ENCODE measurements at regions not wholly inside any gene's neighbourhood (a gene's known extent, or its start where the extent isn't known, plus 50 kb on each side); places are given as distances from the start of the nearest gene placed in this dataset.

DNA sequence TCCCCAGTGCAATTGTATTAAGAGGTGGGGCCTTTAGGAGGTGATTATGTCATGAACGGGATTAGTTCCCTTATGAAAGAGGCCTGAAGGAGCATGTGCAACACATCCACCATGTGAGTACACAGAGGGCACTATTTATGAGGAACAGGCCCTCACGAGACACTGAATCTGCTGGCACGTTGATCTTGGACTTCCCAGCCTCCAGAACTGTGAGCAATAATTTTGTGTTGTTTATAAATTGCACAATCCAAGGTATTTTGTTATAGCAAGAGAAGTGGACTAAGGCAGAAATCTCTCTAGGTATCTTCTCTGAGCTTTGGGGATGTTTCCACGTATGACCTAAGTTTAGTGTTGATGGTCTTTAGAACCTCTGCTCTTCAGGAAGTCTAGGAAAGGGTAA, 149.3 kb upstream of the CBLB start:
- no peak overlapping the region for H3K27ac Mint-ChIP-seq
- ChIA-PET CTCF (interaction anchor here in 1 of 2 donors (0.6 kb wide), 1 partner anchor 310 kb away, joined by 3 read pairs; no protein-coding TSS in a partner anchor), POLR2A (no interaction called here)
- no peak overlapping the region for H3K4me3 ChIP-seq (ENCODE audit: control insufficient read depth in 1 of 2, extremely low read depth in 1 of 2, low read length in 1 of 2)
- peaks cover 0 to 6% (median 0%) of the 10 kb centered on the region in 3 donors for H3K4me1 Mint-ChIP-seq
- H3K27me3 Mint-ChIP-seq: no peaks in the 10 kb centered on the region
- H3K27me3 ChIP-seq (replicated peaks in 1 of 2; ENCODE audit: control insufficient read depth in 2 of 2, extremely low read depth in 1 of 2, insufficient read depth in 2 of 2, low read length in 1 of 2): no peaks in the 10 kb centered on the region
- ATAC-seq (replicated peaks in 1 of 4) (no peak), DNase-seq (no peak)
- 76% methylated on average over 2 of the region's 4 CpGs for WGBS (ENCODE audit: insufficient coverage)
- no peaks in the 10 kb centered on the region for H3K4me1 ChIP-seq (ENCODE audit: control insufficient read depth in 1 of 2, extremely low read depth in 1 of 2, insufficient read depth in 2 of 2, low read length in 2 of 2)
- H3K9me3 Mint-ChIP-seq: peaks cover 0 to 7% (median 0%) of the 10 kb centered on the region in 3 donors
- no peaks in the 10 kb centered on the region for H3K36me3 ChIP-seq (ENCODE audit: control insufficient read depth in 2 of 2, extremely low read depth in 1 of 2, insufficient read depth in 1 of 2, low read length in 1 of 2)
- no peak overlapping the region for H3K4me3 Mint-ChIP-seq
- no peak overlapping the region for H3K27ac ChIP-seq (ENCODE audit: low read length)
- H3K36me3 Mint-ChIP-seq: no peaks in the 10 kb centered on the region
- H3K9me3 ChIP-seq: no peaks in the 10 kb centered on the region

GRCh38 chr3:106018929-106019550, 150.2 kb upstream of the CBLB start:
- H3K27me3 ChIP-seq (replicated peaks in 1 of 2; ENCODE audit: control insufficient read depth in 2 of 2, extremely low read depth in 1 of 2, insufficient read depth in 2 of 2, low read length in 1 of 2): no peaks in the 10 kb centered on the region
- CTCF ChIA-PET: no interaction called here
- H3K4me3 ChIP-seq (ENCODE audit: control insufficient read depth in 1 of 2, extremely low read depth in 1 of 2, low read length in 1 of 2): no peak overlapping the region
- H3K4me1 ChIP-seq (ENCODE audit: control insufficient read depth in 1 of 2, extremely low read depth in 1 of 2, insufficient read depth in 2 of 2, low read length in 2 of 2): no peaks in the 10 kb centered on the region
- peaks cover 0 to 7% (median 0%) of the 10 kb centered on the region in 3 donors for H3K9me3 Mint-ChIP-seq
- 100% methylated on average over 4 of the region's 5 CpGs for WGBS (ENCODE audit: insufficient coverage)
- no peak overlapping the region for H3K4me3 Mint-ChIP-seq
- POLR2A ChIA-PET: interaction anchor here in 1 of 2 donors (0.6 kb wide), 1 partner anchor 294 kb away, joined by 5 read pairs; no protein-coding TSS in a partner anchor
- H3K27ac Mint-ChIP-seq: no peak overlapping the region
- no peaks in the 10 kb centered on the region for H3K9me3 ChIP-seq
- no peaks in the 10 kb centered on the region for H3K36me3 Mint-ChIP-seq
- ATAC-seq (replicated peaks in 1 of 4): no peak
- no peak for DNase-seq
- H3K27me3 Mint-ChIP-seq: no peaks in the 10 kb centered on the region
- no peak overlapping the region for H3K27ac ChIP-seq (ENCODE audit: low read length)
- H3K36me3 ChIP-seq (ENCODE audit: control insufficient read depth in 2 of 2, extremely low read depth in 1 of 2, insufficient read depth in 1 of 2, low read length in 1 of 2): no peaks in the 10 kb centered on the region
- H3K4me1 Mint-ChIP-seq: peaks cover 0 to 4% (median 0%) of the 10 kb centered on the region in 3 donors

DNA sequence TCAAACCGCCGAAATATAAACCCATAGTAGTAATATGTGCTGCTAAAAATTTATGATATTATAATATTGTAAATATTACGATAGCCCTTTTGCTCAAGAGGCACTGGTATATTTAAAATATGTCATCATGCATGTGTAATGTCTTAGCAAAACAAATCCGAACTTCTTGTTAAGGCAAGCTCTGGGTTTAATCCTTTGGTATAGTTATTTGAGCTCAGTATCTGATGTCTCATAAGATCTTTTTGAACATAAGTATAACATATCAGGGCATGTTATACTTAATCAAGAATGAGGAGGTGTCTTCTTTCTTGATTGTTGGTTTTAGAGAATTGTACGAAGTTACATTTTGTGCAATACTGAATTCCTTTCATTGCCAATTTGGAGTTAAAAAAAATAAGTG, 154.1 kb upstream of the CBLB start:
- DNase-seq (no peak), ATAC-seq (replicated peaks in 1 of 4) (no peak)
- H3K36me3 Mint-ChIP-seq: no peaks in the 10 kb centered on the region
- peaks cover 0 to 9% (median 0%) of the 10 kb centered on the region in 3 donors for H3K4me1 Mint-ChIP-seq
- no peak overlapping the region for H3K27ac ChIP-seq (ENCODE audit: low read length)
- H3K9me3 ChIP-seq: no peaks in the 10 kb centered on the region
- ChIA-PET POLR2A (no interaction called here), CTCF (no interaction called here)
- H3K4me3 ChIP-seq (ENCODE audit: control insufficient read depth in 1 of 2, extremely low read depth in 1 of 2, low read length in 1 of 2): no peak overlapping the region
- H3K4me3 Mint-ChIP-seq: no peak overlapping the region
- peaks cover 0 to 4% (median 0%) of the 10 kb centered on the region in 3 donors for H3K9me3 Mint-ChIP-seq
- H3K27me3 Mint-ChIP-seq: no peaks in the 10 kb centered on the region
- H3K27ac Mint-ChIP-seq: no peak overlapping the region
- H3K36me3 ChIP-seq (ENCODE audit: control insufficient read depth in 2 of 2, extremely low read depth in 1 of 2, insufficient read depth in 1 of 2, low read length in 1 of 2): no peaks in the 10 kb centered on the region
- no peaks in the 10 kb centered on the region for H3K27me3 ChIP-seq (replicated peaks in 1 of 2; ENCODE audit: control insufficient read depth in 2 of 2, extremely low read depth in 1 of 2, insufficient read depth in 2 of 2, low read length in 1 of 2)
- WGBS (ENCODE audit: insufficient coverage): no CpG with 5 or more reads among the region's 5 CpGs
- no peaks in the 10 kb centered on the region for H3K4me1 ChIP-seq (ENCODE audit: control insufficient read depth in 1 of 2, extremely low read depth in 1 of 2, insufficient read depth in 2 of 2, low read length in 2 of 2)

- DNase-seq (no peak), ATAC-seq (replicated peaks in 1 of 4) (no peak)
- no peaks in the 10 kb centered on the region for H3K4me1 ChIP-seq (ENCODE audit: control insufficient read depth in 1 of 2, extremely low read depth in 1 of 2, insufficient read depth in 2 of 2, low read length in 2 of 2)
- no peaks in the 10 kb centered on the region for H3K36me3 ChIP-seq (ENCODE audit: control insufficient read depth in 2 of 2, extremely low read depth in 1 of 2, insufficient read depth in 1 of 2, low read length in 1 of 2)
- Mint-ChIP-seq H3K27me3 (no peaks in the 10 kb centered on the region), H3K9me3 (no peaks in the 10 kb centered on the region), H3K4me3 (no peak overlapping the region), H3K27ac (no peak overlapping the region), H3K36me3 (no peaks in the 10 kb centered on the region), H3K4me1 (peaks cover 0 to 9% (median 0%) of the 10 kb centered on the region in 3 donors)
- H3K27me3 ChIP-seq (replicated peaks in 1 of 2; ENCODE audit: control insufficient read depth in 2 of 2, extremely low read depth in 1 of 2, insufficient read depth in 2 of 2, low read length in 1 of 2): no peaks in the 10 kb centered on the region
- WGBS (ENCODE audit: insufficient coverage): 74% methylated on average over 2 of the region's 4 CpGs
- H3K4me3 ChIP-seq (ENCODE audit: control insufficient read depth in 1 of 2, extremely low read depth in 1 of 2, low read length in 1 of 2): no peak overlapping the region
- H3K9me3 ChIP-seq: no peaks in the 10 kb centered on the region
- POLR2A ChIA-PET: interaction anchor here in 1 of 2 donors (0.7 kb wide), 1 partner anchor 614 kb away, joined by 3 read pairs; no protein-coding TSS in a partner anchor
- CTCF ChIA-PET: no interaction called here
- no peak overlapping the region for H3K27ac ChIP-seq (ENCODE audit: low read length)
These were observed 156.4 kb upstream of the CBLB start for GRCh38 chr3:106025151-106025722.

DNA sequence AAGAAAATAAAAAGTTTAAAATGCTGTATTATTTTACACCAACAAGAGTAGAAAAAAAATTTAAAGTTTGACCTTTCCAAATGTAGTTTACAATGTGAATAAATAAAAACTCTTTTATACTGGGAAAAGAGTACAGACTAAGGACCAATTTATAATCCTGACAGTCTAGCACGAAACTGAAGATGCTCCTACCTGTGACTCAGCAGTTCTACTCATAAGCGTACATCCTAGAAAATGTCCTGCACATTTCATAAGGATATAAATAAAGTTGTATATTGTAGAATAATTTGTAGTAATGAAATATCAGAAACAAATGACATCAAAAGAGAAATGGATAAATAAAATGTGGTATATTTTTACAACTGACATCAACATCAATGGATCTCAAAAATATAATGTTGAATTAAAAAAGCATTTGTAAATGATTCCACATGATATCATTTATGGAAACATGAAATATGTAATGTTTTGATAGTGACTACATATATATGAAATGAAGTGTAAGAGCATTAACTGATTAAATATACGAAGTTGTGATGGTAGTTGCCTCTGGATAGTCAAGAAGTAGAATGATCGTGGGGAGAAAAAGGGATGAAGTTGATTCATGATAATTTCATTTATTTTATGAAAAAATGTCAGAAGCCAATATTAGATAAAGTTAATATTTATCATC, 161.3 kb upstream of the CBLB start:
- CTCF ChIA-PET: interaction anchor here in 1 of 2 donors (0.8 kb wide), 1 partner anchor 104 kb away, joined by 3 read pairs; no protein-coding TSS in a partner anchor
- Histone ChIP-seq H3K27ac (ENCODE audit: low read length) (no peak overlapping the region), H3K36me3 (ENCODE audit: control insufficient read depth in 2 of 2, extremely low read depth in 1 of 2, insufficient read depth in 1 of 2, low read length in 1 of 2) (no peaks in the 10 kb centered on the region), H3K4me1 (ENCODE audit: control insufficient read depth in 1 of 2, extremely low read depth in 1 of 2, insufficient read depth in 2 of 2, low read length in 2 of 2) (no peaks in the 10 kb centered on the region), H3K4me3 (ENCODE audit: control insufficient read depth in 1 of 2, extremely low read depth in 1 of 2, low read length in 1 of 2) (no peak overlapping the region), H3K9me3 (no peaks in the 10 kb centered on the region), H3K27me3 (replicated peaks in 1 of 2; ENCODE audit: control insufficient read depth in 2 of 2, extremely low read depth in 1 of 2, insufficient read depth in 2 of 2, low read length in 1 of 2) (no peaks in the 10 kb centered on the region)
- H3K27me3 Mint-ChIP-seq: no peaks in the 10 kb centered on the region
- no peak for DNase-seq
- WGBS (ENCODE audit: insufficient coverage): no CpG with 5 or more reads among the region's 4 CpGs
- no peak overlapping the region for H3K4me3 Mint-ChIP-seq
- ATAC-seq (replicated peaks in 1 of 4): no peak
- POLR2A ChIA-PET: no interaction called here
- no peaks in the 10 kb centered on the region for H3K36me3 Mint-ChIP-seq
- H3K9me3 Mint-ChIP-seq: no peaks in the 10 kb centered on the region
- peaks cover 0 to 4% (median 4%) of the 10 kb centered on the region in 3 donors for H3K4me1 Mint-ChIP-seq
- no peak overlapping the region for H3K27ac Mint-ChIP-seq

DNA sequence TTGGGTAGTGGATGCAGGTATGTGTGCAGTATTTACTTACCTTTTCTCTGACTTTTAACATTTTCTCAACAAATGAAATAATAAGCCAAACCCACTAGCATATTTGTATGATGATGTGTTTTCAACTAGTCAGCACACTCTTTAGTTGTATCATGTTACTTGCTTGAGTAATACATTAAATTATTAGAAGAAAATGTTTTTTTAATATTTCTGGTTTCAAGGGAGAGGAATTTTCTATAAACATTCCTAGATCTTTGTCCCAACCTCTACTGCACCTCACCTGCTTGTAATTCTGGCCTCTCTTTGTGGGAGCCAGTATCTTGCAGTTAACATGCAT, 161.8 kb upstream of the CBLB start:
- Mint-ChIP-seq H3K9me3 (no peaks in the 10 kb centered on the region), H3K4me3 (no peak overlapping the region), H3K4me1 (peaks cover 0 to 4% (median 0%) of the 10 kb centered on the region in 3 donors), H3K27ac (no peak overlapping the region), H3K27me3 (no peaks in the 10 kb centered on the region), H3K36me3 (no peaks in the 10 kb centered on the region)
- DNase-seq (no peak), ATAC-seq (replicated peaks in 1 of 4) (no peak)
- Histone ChIP-seq H3K4me1 (ENCODE audit: control insufficient read depth in 1 of 2, extremely low read depth in 1 of 2, insufficient read depth in 2 of 2, low read length in 2 of 2) (no peaks in the 10 kb centered on the region), H3K36me3 (ENCODE audit: control insufficient read depth in 2 of 2, extremely low read depth in 1 of 2, insufficient read depth in 1 of 2, low read length in 1 of 2) (no peaks in the 10 kb centered on the region), H3K9me3 (no peaks in the 10 kb centered on the region), H3K27ac (ENCODE audit: low read length) (no peak overlapping the region), H3K27me3 (replicated peaks in 1 of 2; ENCODE audit: control insufficient read depth in 2 of 2, extremely low read depth in 1 of 2, insufficient read depth in 2 of 2, low read length in 1 of 2) (no peaks in the 10 kb centered on the region), H3K4me3 (ENCODE audit: control insufficient read depth in 1 of 2, extremely low read depth in 1 of 2, low read length in 1 of 2) (no peak overlapping the region)
- ChIA-PET CTCF (no interaction called here), POLR2A (no interaction called here)
